Upper lobe of left lung (tissue), 6 donors: ENCODE measurements at regions not wholly inside any gene's neighbourhood (a gene's known extent, or its start where the extent isn't known, plus 50 kb on each side); places are given as distances from the start of the nearest gene placed in this dataset.

Experiments used
- ATAC-seq, 2 donors: fragments of 200-7000 bp; cut with Tn5 transposase; one replicate each; pipeline ENCODE4 v1.9.1; 2022; ENCODE audit warnings: mild to moderate bottlenecking in 2 of 2, moderate library complexity in 2 of 2; ENCODE audit not compliant: low FRiP score in 2 of 2
- DNase-seq, 2 donors: peaks; one replicate each; pipeline ENCODE4 v3.0.0-alpha.2; 2019 to 2020
- H3K27ac ChIP-seq, 4 donors: fragments of 200-600 bp; sonication (generic); one replicate each; pipeline ENCODE4 v1.5.1; 2016 to 2019
- H3K27me3 ChIP-seq, 4 donors: fragments of 200-600 bp; sonication (generic); one replicate each; pipeline ENCODE4 v1.5.1; 2017 to 2019
- H3K36me3 ChIP-seq, 4 donors: fragments of 200-600 bp; sonication (generic); one replicate each; pipeline ENCODE4 v1.5.1; 2016 to 2019
- H3K4me1 ChIP-seq, 4 donors: fragments of 200-600 bp; sonication (generic); one replicate each; pipeline ENCODE4 v1.5.1; 2018 to 2019
- H3K4me3 ChIP-seq, 4 donors: fragments of 200-600 bp; sonication (generic); one replicate each; pipeline ENCODE4 v1.5.1; 2017 to 2019; ENCODE audit warnings: mild to moderate bottlenecking in 2 of 4, moderate library complexity in 1 of 4
- H3K9me3 ChIP-seq, 4 donors: fragments of 200-600 bp; sonication (generic); one replicate each; pipeline ENCODE4 v1.5.1; 2018 to 2019
- CTCF ChIP-seq, 6 experiments: fragments of 450-650 bp in 4 of 6; fragments of 200-600 bp in 2 of 6; sonication (generic) in 2 of 6; IDR thresholded peaks; one replicate each; pipeline ENCODE4 v1.5.1; 2016 to 2019; ENCODE audit warnings: antibody characterized with exemption in 6 of 6
- EP300 ChIP-seq, 4 donors: sonication (generic); formaldehyde crosslinking; IDR thresholded peaks; one replicate each; pipeline ENCODE4 v1.5.1; 2017; ENCODE audit warnings: antibody characterized with exemption in 4 of 4, control low read depth in 2 of 4
- POLR2A ChIP-seq, 4 donors: fragments of 450-650 bp; IDR thresholded peaks; one replicate each; pipeline ENCODE4 v1.5.1; 2016 to 2017; ENCODE audit warnings: antibody characterized with exemption in 4 of 4, mild to moderate bottlenecking in 2 of 4
- POLR2AphosphoS5 ChIP-seq, 2 donors: sonication (generic); formaldehyde crosslinking; IDR thresholded peaks; one replicate each; pipeline ENCODE4 v1.5.1; 2017; ENCODE audit warnings: antibody characterized with exemption in 2 of 2
- WGBS, 2 donors: methylation state at CpG; one replicate each; pipeline ENCODE4 v1.1.5; 2017 to 2018; 5-methylcytosine and 5-hydroxymethylcytosine counted together
- donor health status: DM: no; HTN: no; CAD: no; lungs with moderate emphysema.
- donor health status: DM: no; HTN: yes; CAD: no; lungs with severe emphysema.

DNA sequence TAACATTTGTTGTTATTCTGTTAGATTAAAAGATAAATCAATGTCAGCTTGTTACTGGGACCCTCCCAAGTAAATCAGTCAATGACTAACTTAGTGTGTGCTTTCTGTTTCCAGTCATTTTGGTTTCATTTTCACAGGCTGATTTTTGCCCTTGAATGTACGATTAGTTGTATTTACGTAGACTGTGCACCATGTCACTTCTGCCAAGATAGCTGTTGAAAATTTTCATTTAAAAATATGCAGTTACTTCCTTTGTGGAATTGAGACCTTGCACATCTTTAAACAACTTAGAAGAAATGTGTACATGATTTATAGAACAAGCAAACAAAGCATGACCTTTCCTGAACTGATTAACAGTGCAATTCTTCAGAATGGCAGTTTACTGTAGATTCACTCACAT is 944.8 kb upstream of the CITED2 start:
- WGBS, 2 donors, result 42 to 59% methylated on average over 2 of the region's 2 CpGs
- ATAC-seq (no peak), DNase-seq (no peak)
- TF ChIP-seq POLR2A (IDR thresholded peaks at IDR 0.05), result no peak
- H3K9me3 ChIP-seq, result no peaks in the 10 kb centered on the region
- no peaks in the 10 kb centered on the region for H3K27me3 ChIP-seq
- peaks cover 12 to 21% (median 16%) of the 10 kb centered on the region in 4 donors for H3K4me1 ChIP-seq
- H3K36me3 ChIP-seq, result no peaks in the 10 kb centered on the region
- peak overlapping the region in 1 of 4 donors; percentile 16 for H3K4me3 ChIP-seq
- no peak overlapping the region for H3K27ac ChIP-seq

GRCh38 chr6:140318408-140318807 is 944.0 kb upstream of the CITED2 start:
- no peak for ATAC-seq
- no peaks in the 10 kb centered on the region for H3K9me3 ChIP-seq
- no peak for TF ChIP-seq POLR2AphosphoS5 (IDR thresholded peaks at IDR 0.05)
- no peak for TF ChIP-seq CTCF (IDR thresholded peaks at IDR 0.05)
- no peak for TF ChIP-seq EP300 (IDR thresholded peaks at IDR 0.05)
- TF ChIP-seq POLR2A (IDR thresholded peaks at IDR 0.05), result no peak
- H3K4me3 ChIP-seq, result no peak overlapping the region
- H3K27me3 ChIP-seq, result no peaks in the 10 kb centered on the region
- H3K4me1 ChIP-seq, result peaks cover 12 to 21% (median 16%) of the 10 kb centered on the region in 4 donors
- H3K36me3 ChIP-seq, result no peaks in the 10 kb centered on the region
- DNase-seq, result no peak
- H3K27ac ChIP-seq, result no peak overlapping the region
- WGBS, 2 donors, result 93 to 94% methylated on average over 3 of the region's 3 CpGs

GRCh38 chr6:140317950-140318349 is 943.5 kb upstream of the CITED2 start:
- ATAC-seq (no peak), DNase-seq (no peak)
- Histone ChIP-seq H3K36me3 (no peaks in the 10 kb centered on the region), H3K27me3 (no peaks in the 10 kb centered on the region), H3K27ac (no peak overlapping the region), H3K4me1 (peaks cover 12 to 21% (median 16%) of the 10 kb centered on the region in 4 donors), H3K4me3 (no peak overlapping the region), H3K9me3 (no peaks in the 10 kb centered on the region)
- WGBS, 2 donors, result 80 to 89% methylated on average over 2 of the region's 2 CpGs
- TF ChIP-seq EP300 (IDR thresholded peaks at IDR 0.05) (no peak), CTCF (IDR thresholded peaks at IDR 0.05) (no peak), POLR2A (IDR thresholded peaks at IDR 0.05) (no peak), POLR2AphosphoS5 (IDR thresholded peaks at IDR 0.05) (no peak)

DNA sequence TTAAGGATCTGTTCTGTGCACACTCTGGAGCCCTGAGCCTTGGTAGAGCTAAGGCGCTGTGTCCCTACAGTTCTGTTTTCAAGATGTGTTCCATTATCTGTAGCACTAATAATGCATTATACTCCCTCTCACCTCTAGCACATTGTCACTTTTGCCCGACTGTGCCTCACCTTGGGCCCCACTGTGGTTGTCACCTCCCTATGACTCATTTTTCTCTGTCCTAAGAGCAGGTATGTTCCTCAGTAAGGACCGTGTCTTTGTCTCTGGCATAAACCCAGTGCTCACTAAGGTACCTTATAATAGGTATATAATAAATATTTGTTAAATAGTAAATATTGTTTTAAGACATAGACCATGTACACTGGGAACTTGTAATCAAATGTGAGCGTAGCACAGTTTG is 942.5 kb upstream of the CITED2 start:
- H3K4me1 ChIP-seq, result peaks cover 12 to 21% (median 16%) of the 10 kb centered on the region in 4 donors
- H3K9me3 ChIP-seq, result no peaks in the 10 kb centered on the region
- H3K27me3 ChIP-seq, result no peaks in the 10 kb centered on the region
- H3K36me3 ChIP-seq, result no peaks in the 10 kb centered on the region
- H3K27ac ChIP-seq, result no peak overlapping the region
- H3K4me3 ChIP-seq, result no peak overlapping the region
- 93 to 94% methylated on average over 4 of the region's 4 CpGs for WGBS, 2 donors
- no peak for DNase-seq
- no peak for TF ChIP-seq POLR2AphosphoS5 (IDR thresholded peaks at IDR 0.05)
- TF ChIP-seq POLR2A (IDR thresholded peaks at IDR 0.05), result no peak
- TF ChIP-seq CTCF (IDR thresholded peaks at IDR 0.05), result no peak
- TF ChIP-seq EP300 (IDR thresholded peaks at IDR 0.05), result no peak
- no peak for ATAC-seq

DNA sequence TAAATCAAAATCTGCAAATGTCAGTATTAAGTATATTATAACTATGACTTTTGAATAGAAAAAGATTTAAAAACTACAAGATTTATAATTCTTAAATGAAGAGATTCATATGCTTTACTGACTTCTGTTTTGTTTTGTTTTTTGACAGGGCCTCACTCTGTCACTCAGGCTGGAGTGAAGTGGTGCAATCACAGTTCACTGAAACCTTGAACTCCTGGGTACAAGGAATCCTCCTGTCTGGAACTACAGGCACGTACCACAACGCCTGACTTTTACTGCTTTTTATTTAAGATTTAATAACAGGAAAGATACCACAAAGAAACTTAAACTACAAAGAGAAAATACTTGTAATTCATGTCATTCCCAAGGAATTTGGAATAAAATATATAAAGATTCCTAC is 940.2 kb upstream of the CITED2 start:
- DNase-seq (no peak), ATAC-seq (no peak)
- 87 to 93% methylated on average over 2 of the region's 2 CpGs for WGBS, 2 donors
- Histone ChIP-seq H3K36me3 (no peaks in the 10 kb centered on the region), H3K4me3 (no peak overlapping the region), H3K4me1 (peaks cover 3% of the 10 kb centered on the region in 4 donors), H3K27me3 (no peaks in the 10 kb centered on the region), H3K9me3 (no peaks in the 10 kb centered on the region), H3K27ac (no peak overlapping the region)
- TF ChIP-seq POLR2AphosphoS5 (IDR thresholded peaks at IDR 0.05) (no peak), POLR2A (IDR thresholded peaks at IDR 0.05) (no peak), EP300 (IDR thresholded peaks at IDR 0.05) (no peak), CTCF (IDR thresholded peaks at IDR 0.05) (no peak)
